ENCODE measurements at regions not wholly inside any gene's neighbourhood (a gene's known extent, or its start where the extent isn't known, plus 50 kb on each side); places are given as distances from the start of the nearest gene placed in this dataset.

DNA sequence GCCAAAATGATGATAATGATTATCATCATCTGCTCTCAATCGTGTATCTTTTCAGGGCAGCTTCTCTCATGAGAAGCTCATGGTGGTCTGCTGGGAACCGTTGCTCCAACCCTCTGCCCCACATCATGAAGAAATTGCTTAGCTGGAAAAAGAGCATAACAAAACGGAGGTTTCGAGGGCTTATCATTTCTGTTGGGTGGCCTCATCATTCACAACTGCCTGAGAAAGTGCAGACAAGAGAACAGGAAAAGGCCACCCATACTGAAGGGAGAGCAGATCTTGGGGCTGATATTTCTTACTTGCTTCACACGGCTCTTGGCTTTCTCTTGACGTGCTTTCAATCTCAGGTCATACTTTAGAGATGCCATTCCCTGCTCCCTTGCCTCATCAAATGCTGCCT is 471.6 kb downstream of the CD83 start:
- no peak for DNase-seq (ENCODE audit: low spot score)
- H3K9me2 ChIP-seq (ENCODE audit: insufficient read depth, low read length): no peaks in the 10 kb centered on the region
- CTCF ChIA-PET (ENCODE audit: unreplicated experiment): interaction anchor here (0.8 kb wide), 1 partner anchor 21 kb away, joined by 3 read pairs; no protein-coding TSS in a partner anchor
- POLR2A ChIA-PET: interaction anchor here (0.5 kb wide), 1 partner anchor 1325 kb away, joined by 3 read pairs; no protein-coding TSS in a partner anchor
- no peaks in the 10 kb centered on the region for H4K20me1 ChIP-seq (ENCODE audit: insufficient read depth, low read length)
- no peaks in the 10 kb centered on the region for H3K9me3 ChIP-seq (ENCODE audit: low read length)
- H3K36me3 ChIP-seq (ENCODE audit: insufficient read depth, low read length): no peaks in the 10 kb centered on the region
- H3K27ac ChIP-seq (ENCODE audit: low read depth, low read length, poor library complexity, severe bottlenecking): no peak overlapping the region
- no peak overlapping the region for H3K4me2 ChIP-seq (ENCODE audit: low read length)
- H3K4me1 ChIP-seq (ENCODE audit: insufficient read depth, low read length, poor library complexity, severe bottlenecking): no peaks in the 10 kb centered on the region
- no peaks in the 10 kb centered on the region for H3K79me2 ChIP-seq (ENCODE audit: insufficient read depth, low read depth, low read length)
- BruUV-seq (replicated peaks): no TSS peak
- TF ChIP-seq, protein P1, sequence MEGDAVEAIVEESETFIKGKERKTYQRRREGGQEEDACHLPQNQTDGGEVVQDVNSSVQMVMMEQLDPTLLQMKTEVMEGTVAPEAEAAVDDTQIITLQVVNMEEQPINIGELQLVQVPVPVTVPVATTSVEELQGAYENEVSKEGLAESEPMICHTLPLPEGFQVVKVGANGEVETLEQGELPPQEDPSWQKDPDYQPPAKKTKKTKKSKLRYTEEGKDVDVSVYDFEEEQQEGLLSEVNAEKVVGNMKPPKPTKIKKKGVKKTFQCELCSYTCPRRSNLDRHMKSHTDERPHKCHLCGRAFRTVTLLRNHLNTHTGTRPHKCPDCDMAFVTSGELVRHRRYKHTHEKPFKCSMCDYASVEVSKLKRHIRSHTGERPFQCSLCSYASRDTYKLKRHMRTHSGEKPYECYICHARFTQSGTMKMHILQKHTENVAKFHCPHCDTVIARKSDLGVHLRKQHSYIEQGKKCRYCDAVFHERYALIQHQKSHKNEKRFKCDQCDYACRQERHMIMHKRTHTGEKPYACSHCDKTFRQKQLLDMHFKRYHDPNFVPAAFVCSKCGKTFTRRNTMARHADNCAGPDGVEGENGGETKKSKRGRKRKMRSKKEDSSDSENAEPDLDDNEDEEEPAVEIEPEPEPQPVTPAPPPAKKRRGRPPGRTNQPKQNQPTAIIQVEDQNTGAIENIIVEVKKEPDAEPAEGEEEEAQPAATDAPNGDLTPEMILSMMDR (conservative IDR thresholded peaks at IDR 0.05; ENCODE audit: low read length): no peak
- TF ChIP-seq EZH2phosphoT487 (IDR thresholded peaks at IDR 0.05; ENCODE audit: borderline replicate concordance, low read depth, low read length): no peak
- intact Hi-C loops (cut with micrococcal nuclease; ENCODE audit: unreplicated experiment): no loop called here
- H2AFZ ChIP-seq (ENCODE audit: low read length): no peak overlapping the region
- H3K4me3 ChIP-seq (ENCODE audit: low read depth, low read length, poor library complexity, severe bottlenecking): no peak overlapping the region

DNA sequence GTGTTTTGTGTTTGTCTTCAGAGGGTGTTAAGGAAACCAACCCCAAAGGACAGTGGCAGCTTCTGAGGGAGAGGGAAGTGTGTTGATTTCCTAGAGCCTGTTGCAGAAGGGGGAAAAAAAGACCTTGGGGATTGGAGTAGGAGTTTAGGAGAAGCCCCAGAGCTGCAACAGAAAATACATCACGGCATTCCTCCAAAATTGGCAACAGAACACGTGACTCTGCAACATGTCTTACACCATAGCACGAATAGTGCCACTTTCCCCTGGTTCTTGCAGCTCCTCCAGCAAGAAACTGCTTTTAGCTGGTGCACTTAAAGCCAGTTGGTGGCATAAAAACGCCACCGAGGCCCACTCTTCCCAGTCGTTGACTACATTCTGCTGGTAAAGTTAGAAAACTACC is 473.0 kb downstream of the CD83 start:
- no peaks in the 10 kb centered on the region for H3K9me2 ChIP-seq (ENCODE audit: insufficient read depth, low read length)
- POLR2A ChIA-PET: no interaction called here
- CTCF ChIA-PET (ENCODE audit: unreplicated experiment): no interaction called here
- intact Hi-C loops (cut with micrococcal nuclease; ENCODE audit: unreplicated experiment): no loop called here
- H3K4me3 ChIP-seq (ENCODE audit: low read depth, low read length, poor library complexity, severe bottlenecking): no peak overlapping the region
- no peak overlapping the region for H3K27ac ChIP-seq (ENCODE audit: low read depth, low read length, poor library complexity, severe bottlenecking)
- no peaks in the 10 kb centered on the region for H4K20me1 ChIP-seq (ENCODE audit: insufficient read depth, low read length)
- H3K4me2 ChIP-seq (ENCODE audit: low read length): no peak overlapping the region
- DNase-seq (ENCODE audit: low spot score): no peak
- no peak for TF ChIP-seq EZH2phosphoT487 (IDR thresholded peaks at IDR 0.05; ENCODE audit: borderline replicate concordance, low read depth, low read length)
- TF ChIP-seq, protein P1 (conservative IDR thresholded peaks at IDR 0.05; ENCODE audit: low read length): no peak
- H3K9me3 ChIP-seq (ENCODE audit: low read length): no peaks in the 10 kb centered on the region
- H2AFZ ChIP-seq (ENCODE audit: low read length): no peak overlapping the region
- BruUV-seq (replicated peaks): no TSS peak
- no peaks in the 10 kb centered on the region for H3K4me1 ChIP-seq (ENCODE audit: insufficient read depth, low read length, poor library complexity, severe bottlenecking)
- H3K79me2 ChIP-seq (ENCODE audit: insufficient read depth, low read depth, low read length): no peaks in the 10 kb centered on the region
- H3K36me3 ChIP-seq (ENCODE audit: insufficient read depth, low read length): no peaks in the 10 kb centered on the region

DNA sequence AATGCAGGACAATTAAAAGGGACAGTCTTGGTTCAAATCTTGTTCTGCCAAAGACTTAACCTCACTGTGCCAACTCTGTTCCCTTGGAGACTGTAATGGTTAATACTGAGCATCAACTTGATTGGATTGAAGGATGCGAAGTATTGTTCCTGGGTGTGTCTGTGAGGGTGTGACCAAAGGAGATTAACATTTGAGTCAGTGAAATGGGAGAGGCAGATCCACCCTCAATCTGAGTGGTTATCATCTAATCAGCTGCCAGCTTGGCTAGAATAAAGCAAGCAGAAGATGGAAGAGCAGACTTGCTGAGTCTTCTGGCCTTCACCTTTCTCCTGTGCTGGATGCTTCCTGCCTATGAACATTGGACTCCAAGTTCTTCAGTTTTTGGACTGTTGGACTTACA is 474.4 kb downstream of the CD83 start:
- Histone ChIP-seq H3K79me2 (ENCODE audit: insufficient read depth, low read depth, low read length) (no peaks in the 10 kb centered on the region), H3K4me3 (ENCODE audit: low read depth, low read length, poor library complexity, severe bottlenecking) (no peak overlapping the region), H3K9me2 (ENCODE audit: insufficient read depth, low read length) (no peaks in the 10 kb centered on the region), H3K9me3 (ENCODE audit: low read length) (no peaks in the 10 kb centered on the region), H3K4me1 (ENCODE audit: insufficient read depth, low read length, poor library complexity, severe bottlenecking) (peaks cover 4% of the 10 kb centered on the region), H3K27ac (ENCODE audit: low read depth, low read length, poor library complexity, severe bottlenecking) (no peak overlapping the region), H2AFZ (ENCODE audit: low read length) (no peak overlapping the region), H3K4me2 (ENCODE audit: low read length) (no peak overlapping the region), H4K20me1 (ENCODE audit: insufficient read depth, low read length) (no peaks in the 10 kb centered on the region), H3K36me3 (ENCODE audit: insufficient read depth, low read length) (no peaks in the 10 kb centered on the region)
- no peak for TF ChIP-seq EZH2phosphoT487 (IDR thresholded peaks at IDR 0.05; ENCODE audit: borderline replicate concordance, low read depth, low read length)
- TF ChIP-seq, protein P1 (conservative IDR thresholded peaks at IDR 0.05; ENCODE audit: low read length): no peak
- BruUV-seq (replicated peaks): no TSS peak
- DNase-seq (ENCODE audit: low spot score): no peak
- ChIA-PET CTCF (ENCODE audit: unreplicated experiment) (no interaction called here), POLR2A (no interaction called here)
- intact Hi-C loops (cut with micrococcal nuclease; ENCODE audit: unreplicated experiment): no loop called here
